H1 (cell line): ENCODE measurements at regions not wholly inside any gene's neighbourhood (a gene's known extent, or its start where the extent isn't known, plus 50 kb on each side); places are given as distances from the start of the nearest gene placed in this dataset.

Experiments used
- CTCF ChIA-PET: fragments of 300-600 bp; sonication (Branson Sonifier 250); formaldehyde crosslinking; loops from one replicate; lab custom pipeline; 2021; ENCODE audit not compliant: partially characterized antibody; lab: Charles Lee
- POLR2A ChIA-PET: fragments of 300-600 bp; sonication (Branson Sonifier 250); formaldehyde crosslinking; loops from one replicate; lab custom pipeline; 2021; ENCODE audit warnings: inconsistent platforms; ENCODE audit not compliant: partially characterized antibody; lab: Charles Lee
- DNase-seq, 2 experiments: peaks; one replicate each; pipeline versions ENCODE4 v3.0.0 to v3.0.0-alpha.2; 2010 to 2022; ENCODE audit warnings: low spot score in 2 of 2, low read depth in 1 of 2, mixed read lengths in 1 of 2
- FAIRE-seq: peaks from 2 replicates; lab custom pipeline; 2011; peaks lifted over from hg19 to GRCh38; lab: Jason Lieb, UNC
- H2AFZ ChIP-seq: 2 replicates; pipeline ENCODE4 v1.8.1; 2012; ENCODE audit warnings: low read length, inconsistent platforms
- H2AK5ac ChIP-seq: 2 replicates; pipeline ENCODE4 v1.6.1; 2013; ENCODE audit warnings: low read depth, low read length
- H2BK120ac ChIP-seq: replicated peaks from 2 replicates; pipeline ENCODE3; 2013; ENCODE audit warnings: low read depth, low read length, inconsistent platforms
- H2BK12ac ChIP-seq: 2 replicates; pipeline ENCODE4 v1.6.1; 2013; ENCODE audit warnings: low read depth, low read length
- H2BK15ac ChIP-seq: 2 replicates; pipeline ENCODE4 v1.6.1; 2013; ENCODE audit warnings: low read length
- H2BK20ac ChIP-seq: 2 replicates; pipeline ENCODE4 v1.6.1; 2013; ENCODE audit warnings: low read length
- H2BK5ac ChIP-seq: 2 replicates; pipeline ENCODE4 v1.6.1; 2013; ENCODE audit warnings: low read depth, low read length
- H3K14ac ChIP-seq: 2 replicates; pipeline ENCODE4 v1.6.1; 2013; ENCODE audit warnings: inconsistent platforms; ENCODE audit not compliant: insufficient read length
- H3K18ac ChIP-seq: 2 replicates; pipeline ENCODE4 v1.6.1; 2013; ENCODE audit warnings: low read length; ENCODE audit errors: extremely low read depth
- H3K23ac ChIP-seq: 2 replicates; pipeline ENCODE4 v1.6.1; 2013; ENCODE audit warnings: inconsistent platforms; ENCODE audit not compliant: insufficient read length
- H3K23me2 ChIP-seq: 2 replicates; pipeline ENCODE4 v1.6.1; 2013; ENCODE audit warnings: low read depth, low read length
- H3K27ac ChIP-seq: 2 replicates; pipeline ENCODE4 v1.6.1; 2011; ENCODE audit warnings: low read depth, low read length, inconsistent platforms
- H3K27me3 ChIP-seq, 4 experiments: replicated peaks in 1 of 4; 1 replicate in 1 of 4; 2 replicates in 3 of 4; pipeline versions ENCODE4 v1.6.1 to v1.8.1; 2011 to 2013; ENCODE audit warnings: low read length in 3 of 4, mild to moderate bottlenecking in 3 of 4, inconsistent platforms in 2 of 4, mixed read lengths in 2 of 4, moderate library complexity in 1 of 4; ENCODE audit not compliant: control insufficient read depth in 3 of 4, insufficient read depth in 3 of 4; ENCODE audit errors: extremely low read depth in 1 of 4
- H3K36me3 ChIP-seq, 4 experiments: 2 replicates each; pipeline versions ENCODE4 v1.6.1 to v1.8.1; 2011 to 2013; ENCODE audit warnings: mild to moderate bottlenecking in 4 of 4, low read length in 3 of 4, moderate library complexity in 2 of 4, control low read depth in 1 of 4, inconsistent platforms in 1 of 4; ENCODE audit not compliant: insufficient read depth in 4 of 4, control insufficient read depth in 2 of 4
- H3K4ac ChIP-seq: replicated peaks from 2 replicates; pipeline ENCODE3; 2013; ENCODE audit warnings: low read length, low read depth, mixed read lengths, inconsistent platforms; ENCODE audit not compliant: insufficient read length
- H3K4me1 ChIP-seq, 4 experiments: replicated peaks in 1 of 4; 1 replicate in 1 of 4; 2 replicates in 3 of 4; pipeline versions ENCODE4 v1.6.1 to v1.8.1; 2011 to 2013; ENCODE audit warnings: low read length in 3 of 4, inconsistent platforms in 2 of 4, mixed read lengths in 1 of 4; ENCODE audit not compliant: insufficient read depth in 4 of 4, control insufficient read depth in 3 of 4
- H3K4me2 ChIP-seq, 2 experiments: 2 replicates each; pipeline versions ENCODE4 v1.6.1 to v1.8.1; 2011 to 2013; ENCODE audit warnings: low read depth in 2 of 2, low read length in 2 of 2, control low read depth in 1 of 2, inconsistent platforms in 1 of 2, mild to moderate bottlenecking in 1 of 2; ENCODE audit not compliant: insufficient read depth in 1 of 2
- H3K4me3 ChIP-seq, 4 experiments: fragments of 200-600, 300-600 bp in 1 of 4; sonication (generic), shearing (Covaris generic), sonication (Bioruptor Twin) in 1 of 4; 2 replicates each; pipeline versions ENCODE4 v1.5.1 to v1.8.1; 2011 to 2016; ENCODE audit warnings: low read length in 4 of 4, low read depth in 3 of 4, control low read depth in 2 of 4, inconsistent platforms in 2 of 4, mild to moderate bottlenecking in 2 of 4, mixed read lengths in 1 of 4, moderate library complexity in 1 of 4; ENCODE audit not compliant: insufficient read depth in 2 of 4; ENCODE audit errors: extremely low read depth in 1 of 4
- H3K56ac ChIP-seq: replicated peaks from 2 replicates; pipeline ENCODE3; 2013; ENCODE audit warnings: low read depth, mild to moderate bottlenecking, mixed read lengths, low read length, inconsistent platforms; ENCODE audit not compliant: insufficient read length
- H3K79me1 ChIP-seq: 2 replicates; pipeline ENCODE4 v1.6.1; 2013; ENCODE audit warnings: low read depth, low read length, control low read depth
- H3K79me2 ChIP-seq, 2 experiments: 2 replicates each; pipeline versions ENCODE4 v1.6.1 to v1.8.1; 2012 to 2013; ENCODE audit warnings: low read length in 2 of 2, mild to moderate bottlenecking in 2 of 2, inconsistent platforms in 1 of 2; ENCODE audit not compliant: insufficient read depth in 2 of 2, control insufficient read depth in 1 of 2
- H3K9ac ChIP-seq, 4 experiments: replicated peaks in 1 of 4; 1 replicate in 1 of 4; 2 replicates in 3 of 4; pipeline versions ENCODE4 v1.6.1 to v1.8.1; 2011 to 2013; ENCODE audit warnings: low read depth in 3 of 4, low read length in 3 of 4, control low read depth in 2 of 4, mild to moderate bottlenecking in 2 of 4, moderate library complexity in 2 of 4, inconsistent platforms in 1 of 4; ENCODE audit errors: extremely low read depth in 1 of 4
- H3K9me3 ChIP-seq, 2 experiments: 2 replicates each; pipeline versions ENCODE4 v1.6.1 to v1.8.1; 2012 to 2013; ENCODE audit warnings: mild to moderate bottlenecking in 2 of 2, moderate library complexity in 2 of 2, control low read depth in 1 of 2, inconsistent platforms in 1 of 2, low read depth in 1 of 2, low read length in 1 of 2, mixed read lengths in 1 of 2; ENCODE audit not compliant: insufficient read depth in 2 of 2
- H4K20me1 ChIP-seq, 2 experiments: replicated peaks in 1 of 2; 2 replicates each; pipeline versions ENCODE3 to v1.8.1; 2011 to 2013; ENCODE audit warnings: inconsistent platforms in 2 of 2, low read length in 2 of 2, mild to moderate bottlenecking in 1 of 2; ENCODE audit not compliant: insufficient read depth in 2 of 2, control insufficient read depth in 1 of 2
- H4K5ac ChIP-seq: 2 replicates; pipeline ENCODE4 v1.6.1; 2013; ENCODE audit warnings: low read length, low read depth, mixed read lengths, inconsistent platforms; ENCODE audit not compliant: insufficient read length
- H4K8ac ChIP-seq: 2 replicates; pipeline ENCODE4 v1.8.0; 2013; ENCODE audit warnings: mild to moderate bottlenecking, moderate library complexity, low read length, inconsistent platforms; ENCODE audit not compliant: insufficient read depth; ENCODE audit errors: extremely low read depth
- H4K91ac ChIP-seq: replicated peaks from 2 replicates; pipeline ENCODE3; 2013; ENCODE audit warnings: low read length, mixed read lengths, inconsistent platforms; ENCODE audit not compliant: insufficient read length
- EP300 ChIP-seq, 2 experiments: IDR thresholded peaks; 1 replicate in 1 of 2; 2 replicates in 1 of 2; pipeline ENCODE4 v1.6.1; 2011 to 2012; ENCODE audit warnings: low read depth in 2 of 2, low read length in 2 of 2, mild to moderate bottlenecking in 2 of 2, borderline replicate concordance in 1 of 2, inconsistent platforms in 1 of 2, moderate library complexity in 1 of 2
- FOSL1 ChIP-seq: IDR thresholded peaks from 2 replicates; pipeline ENCODE4 v1.6.1; 2011; ENCODE audit warnings: mild to moderate bottlenecking, low read depth, low read length, moderate library complexity; ENCODE audit not compliant: insufficient read depth
- HDAC2 ChIP-seq, 2 experiments: fragments of 300-600 bp in 1 of 2; sonication (generic) in 1 of 2; IDR thresholded peaks; 2 replicates each; pipeline ENCODE4 v1.6.1; 2011 to 2012; ENCODE audit warnings: low read depth in 2 of 2, low read length in 2 of 2, mild to moderate bottlenecking in 2 of 2, moderate library complexity in 2 of 2, borderline replicate concordance in 1 of 2, inconsistent platforms in 1 of 2
- RAD21 ChIP-seq, 2 experiments: IDR thresholded peaks in 1 of 2; conservative IDR thresholded peaks in 1 of 2; 2 replicates each; pipeline ENCODE4 v1.6.1; 2011; ENCODE audit warnings: low read depth in 2 of 2, low read length in 2 of 2, improper control_type of control experiment in 1 of 2, inconsistent platforms in 1 of 2, mild to moderate bottlenecking in 1 of 2, moderate library complexity in 1 of 2
- RBBP5 ChIP-seq: IDR thresholded peaks from 2 replicates; pipeline ENCODE4 v1.7.1; 2012; ENCODE audit warnings: low read depth, mild to moderate bottlenecking, inconsistent platforms, low read length, moderate library complexity, borderline replicate concordance
- RNF2 ChIP-seq: fragments of 200-900, 300-1000 bp; sonication (generic); IDR thresholded peaks from 2 replicates; pipeline ENCODE4 v1.7.1; 2016; ENCODE audit warnings: borderline replicate concordance, low read depth, mild to moderate bottlenecking, antibody characterized with exemption, low read length; ENCODE audit not compliant: poor library complexity, severe bottlenecking; ENCODE audit errors: missing control alignments
- SAP30 ChIP-seq: fragments of 300-600 bp; sonication (generic); IDR thresholded peaks from 2 replicates; pipeline ENCODE4 v1.7.1; 2012; ENCODE audit warnings: low read length, moderate library complexity, mild to moderate bottlenecking, inconsistent platforms; ENCODE audit not compliant: insufficient read depth, insufficient replicate concordance
- SP1 ChIP-seq: IDR thresholded peaks from 2 replicates; pipeline ENCODE4 v1.6.1; 2011; ENCODE audit warnings: low read depth, low read length
- ZNF274 ChIP-seq: IDR thresholded peaks from 2 replicates; pipeline ENCODE4 v1.7.0; 2012; ENCODE audit warnings: low read length, borderline replicate concordance; ENCODE audit errors: extremely low read depth
- WGBS, 2 experiments: shearing (Covaris generic) in 1 of 2; methylation state at CpG; one replicate each; pipeline versions ENCODE4 v1.1.6 to v1.1.7; 2013 to 2015; ENCODE audit warnings: low lambda C conversion rate in 2 of 2, mixed read lengths in 2 of 2, inconsistent platforms in 1 of 2, low coverage in 1 of 2, missing lambda C conversion rate in 1 of 2; ENCODE audit not compliant: insufficient replicate concordance in 2 of 2, insufficient coverage in 1 of 2, insufficient read length in 1 of 2; ENCODE audit errors: extremely low coverage in 1 of 2, missing lambda C conversion rate in 1 of 2; 5-methylcytosine and 5-hydroxymethylcytosine counted together
- TF ChIP-seq, protein P1 (sequence below): IDR thresholded peaks from 2 replicates; pipeline ENCODE4 v1.6.1; 2012; ENCODE audit warnings: inconsistent platforms

DNA sequence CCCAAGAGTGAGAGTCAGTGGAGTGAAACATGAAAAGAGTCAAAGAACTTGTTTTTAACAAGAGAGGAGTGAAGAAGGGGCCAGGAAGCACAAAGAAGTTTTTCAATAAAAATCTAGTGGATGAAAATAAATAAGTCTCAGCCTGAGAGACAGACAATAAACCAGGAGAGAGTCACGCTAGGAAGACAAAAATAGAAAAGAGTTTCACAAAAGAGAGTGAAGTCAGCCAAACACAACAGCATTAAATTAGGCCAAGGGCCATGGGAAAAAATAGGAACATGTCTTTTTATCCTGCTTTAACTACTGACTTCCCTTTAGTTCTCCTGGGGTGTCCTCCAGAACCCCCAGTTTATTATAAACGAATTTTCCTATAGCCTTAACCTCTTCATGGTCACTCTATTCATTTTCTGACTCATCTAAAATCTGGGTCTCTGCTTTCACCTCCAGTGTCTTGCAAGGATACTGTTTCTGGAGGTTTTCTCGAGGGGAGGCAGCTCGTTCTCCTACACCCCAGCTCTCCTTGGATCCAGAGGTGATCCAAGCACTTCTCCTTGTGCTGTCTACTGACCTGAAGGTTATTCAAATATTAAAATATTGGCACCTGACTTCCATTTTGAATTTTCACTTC lies 571.5 kb upstream of the PPP2R3A start:
- no peaks in the 10 kb centered on the region for H3K27me3 ChIP-seq
- no peak for DNase-seq
- H3K4me3 ChIP-seq, result no peak overlapping the region
- no peak overlapping the region for H4K91ac ChIP-seq
- H2BK5ac ChIP-seq, result no peak overlapping the region
- TF ChIP-seq ZNF274 (no peak), SP1 (no peak), FOSL1 (no peak), SAP30 (no peak), EP300 (IDR thresholded peaks at IDR 0.05; ENCODE audit: borderline replicate concordance in 1 of 2, low read depth in 2 of 2, low read length in 2 of 2) (no peak), HDAC2 (IDR thresholded peaks at IDR 0.05; ENCODE audit: borderline replicate concordance in 1 of 2, low read depth in 2 of 2, low read length in 2 of 2) (no peak), RNF2 (no peak), RAD21 (IDR thresholded peaks at IDR 0.05 in 1 of 2, conservative IDR thresholded peaks at IDR 0.05 in 1 of 2; ENCODE audit: low read depth in 2 of 2, low read length in 2 of 2) (no peak), RBBP5 (no peak)
- TF ChIP-seq, protein P1, sequence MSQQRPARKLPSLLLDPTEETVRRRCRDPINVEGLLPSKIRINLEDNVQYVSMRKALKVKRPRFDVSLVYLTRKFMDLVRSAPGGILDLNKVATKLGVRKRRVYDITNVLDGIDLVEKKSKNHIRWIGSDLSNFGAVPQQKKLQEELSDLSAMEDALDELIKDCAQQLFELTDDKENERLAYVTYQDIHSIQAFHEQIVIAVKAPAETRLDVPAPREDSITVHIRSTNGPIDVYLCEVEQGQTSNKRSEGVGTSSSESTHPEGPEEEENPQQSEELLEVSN, result no peak
- TF ChIP-seq, all 59 proteins: peak for 0
- no peak overlapping the region for H3K4me2 ChIP-seq
- no peak overlapping the region for H2BK120ac ChIP-seq
- no peaks in the 10 kb centered on the region for H4K20me1 ChIP-seq
- H3K36me3 ChIP-seq, result no peaks in the 10 kb centered on the region
- no peaks in the 10 kb centered on the region for H3K79me2 ChIP-seq
- no peak overlapping the region for H4K8ac ChIP-seq
- H3K23ac ChIP-seq, result no peak overlapping the region
- H3K9me3 ChIP-seq, result peaks cover 4 to 5% of the 10 kb centered on the region in 2 experiments; a peak in 2 of 4 replicates
- H2AK5ac ChIP-seq, result no peak overlapping the region
- H3K18ac ChIP-seq, result no peak overlapping the region
- no peak overlapping the region for H2BK12ac ChIP-seq
- ChIA-PET CTCF (interaction anchor here (1.4 kb wide), 1 partner anchor 9 kb away, joined by 4 read pairs; no protein-coding TSS in a partner anchor), POLR2A (no interaction called here)
- no peak overlapping the region for H2BK20ac ChIP-seq
- H3K23me2 ChIP-seq, result no peaks in the 10 kb centered on the region; the same call in 1 of the 2 replicates
- H3K4me1 ChIP-seq, result no peaks in the 10 kb centered on the region
- H3K14ac ChIP-seq, result no peak overlapping the region
- H3K9ac ChIP-seq, result no peak overlapping the region
- no peak overlapping the region for H4K5ac ChIP-seq
- H2BK15ac ChIP-seq, result no peak overlapping the region
- 77% methylated on average over 4 of the region's 4 CpGs; no CpG with 5 or more reads in 1 of the 2 experiments for WGBS, 2 experiments
- no peak overlapping the region for H3K56ac ChIP-seq
- H3K4ac ChIP-seq, result no peak overlapping the region
- no peak overlapping the region for H3K27ac ChIP-seq
- no peak for FAIRE-seq
- no peak overlapping the region for H2AFZ ChIP-seq
- H3K79me1 ChIP-seq, result no peaks in the 10 kb centered on the region
